A549 (cell line): ENCODE measurements at regions not wholly inside any gene's neighbourhood (a gene's known extent, or its start where the extent isn't known, plus 50 kb on each side); places are given as distances from the start of the nearest gene placed in this dataset.

Source experiments
- ATAC-seq, 2 experiments: fragments of 200-7000 bp in 1 of 2; fragments of >200 bp in 1 of 2; cut with Nextera tagmentation in 1 of 2; cut with Tn5 transposase in 1 of 2; 3 replicates each; pipeline versions ENCODE4 v1.8.0 to v1.9.1; 2018 to 2020; ENCODE audit warnings: mild to moderate bottlenecking in 1 of 2, moderate library complexity in 1 of 2
- CTCF ChIA-PET: fragments of 300-600 bp; sonication (Branson Sonifier 250); formaldehyde crosslinking; extraction: SDS; loops from one replicate; lab custom pipeline; 2021; ENCODE audit warnings: antibody characterized with exemption, inconsistent platforms; lab: Yijun Ruan, JAX
- POLR2A ChIA-PET: fragments of 350-600 bp; formaldehyde crosslinking; extraction: SDS; loops from one replicate; lab custom pipeline; 2021; ENCODE audit warnings: antibody characterized with exemption, inconsistent platforms; lab: Yijun Ruan, JAX
- DNase-seq, 2 experiments: peaks; one replicate each; pipeline versions ENCODE4 v3.0.0 to v3.0.0-alpha.2; 2011 to 2016; ENCODE audit warnings: low read depth in 1 of 2, low spot score in 1 of 2
- FAIRE-seq: peaks from 2 replicates; lab custom pipeline; 2011; peaks lifted over from hg19 to GRCh38; lab: Jason Lieb, UNC
- H3K27ac ChIP-seq, 2 experiments: fragments of >200 bp; sonication (Bioruptor Twin); formaldehyde crosslinking; 3 replicates each; pipeline ENCODE4 v1.5.1; 2016 to 2017
- H3K4me1 ChIP-seq: fragments of >200 bp; sonication (Bioruptor Twin); formaldehyde crosslinking; 3 replicates; pipeline ENCODE4 v1.6.1; 2016
- H3K4me2 ChIP-seq: fragments of >200 bp; sonication (Bioruptor Twin); formaldehyde crosslinking; 3 replicates; pipeline ENCODE4 v1.6.1; 2016
- H3K4me3 ChIP-seq: fragments of >200 bp; sonication (Bioruptor Twin); formaldehyde crosslinking; 3 replicates; pipeline ENCODE4 v1.5.1; 2016
- H3K9me3 ChIP-seq: fragments of >200 bp; sonication (Bioruptor Twin); formaldehyde crosslinking; 3 replicates; pipeline ENCODE4 v1.6.1; 2016
- CEBPB ChIP-seq, 2 experiments: fragments of >200 bp in 1 of 2; sonication (Bioruptor Twin) in 1 of 2; formaldehyde crosslinking in 1 of 2; IDR thresholded peaks; 2 replicates each; pipeline ENCODE4 v1.6.1; 2012 to 2016
- CHD4 ChIP-seq: fragments of 200-600 bp; sonication (generic); IDR thresholded peaks from 2 replicates; pipeline ENCODE4 v1.6.1; 2016; ENCODE audit warnings: antibody characterized with exemption, mild to moderate bottlenecking, borderline replicate concordance
- CTCF ChIP-seq: fragments of >200 bp; sonication (Bioruptor Twin); formaldehyde crosslinking; IDR thresholded peaks from 3 replicates; pipeline ENCODE4 v1.5.1; 2016
- E2F6 ChIP-seq: IDR thresholded peaks from 2 replicates; pipeline ENCODE4 v1.6.1; 2012; ENCODE audit warnings: low read depth, borderline replicate concordance
- EHMT2 ChIP-seq: fragments of 200-600 bp; sonication (generic); IDR thresholded peaks from 2 replicates; pipeline ENCODE4 v1.6.1; 2016; ENCODE audit warnings: antibody characterized with exemption, low read depth, mild to moderate bottlenecking, moderate library complexity
- ELK1 ChIP-seq: fragments of 150-350 bp; IDR thresholded peaks from 2 replicates; pipeline ENCODE4 v1.6.1; 2014; ENCODE audit warnings: low read depth, mild to moderate bottlenecking, low read length
- ESRRA ChIP-seq: fragments of 150-350 bp; IDR thresholded peaks from 2 replicates; pipeline ENCODE4 v1.6.1; 2014; ENCODE audit warnings: mild to moderate bottlenecking, low read length, borderline replicate concordance
- GATA3 ChIP-seq: IDR thresholded peaks from 2 replicates; pipeline ENCODE4 v1.6.1; 2012; ENCODE audit warnings: borderline replicate concordance
- HDAC2 ChIP-seq: fragments of 200-600 bp; sonication (generic); IDR thresholded peaks from 2 replicates; pipeline ENCODE4 v1.6.1; 2016
- HOXA7 ChIP-seq: fragments of 250-450 bp; sonication (Bioruptor Pico); IDR thresholded peaks from 2 replicates; pipeline ENCODE4 v1.5.0; 2020; ENCODE audit warnings: mild to moderate bottlenecking, moderate library complexity
- KDM1A ChIP-seq: fragments of 200-600 bp; sonication (generic); IDR thresholded peaks from 2 replicates; pipeline ENCODE4 v1.6.1; 2016; ENCODE audit warnings: low read depth, mild to moderate bottlenecking
- MAFK ChIP-seq: fragments of 450-650 bp; IDR thresholded peaks from 2 replicates; pipeline ENCODE4 v1.6.1; 2014; ENCODE audit not compliant: partially characterized antibody
- MAZ ChIP-seq: fragments of 150-350 bp; IDR thresholded peaks from 2 replicates; pipeline ENCODE4 v1.6.1; 2014; ENCODE audit warnings: antibody characterized with exemption, low read depth, low read length, borderline replicate concordance
- NPAS2 ChIP-seq: fragments of 250-450 bp; sonication (Bioruptor Pico); IDR thresholded peaks from 2 replicates; pipeline ENCODE4 v1.8.0; 2022; ENCODE audit warnings: mild to moderate bottlenecking, moderate library complexity, borderline replicate concordance
- NR3C1 ChIP-seq: fragments of >200 bp; sonication (Bioruptor Twin); formaldehyde crosslinking; IDR thresholded peaks from 3 replicates; pipeline ENCODE4 v1.6.1; 2017
- PHF8 ChIP-seq: fragments of 200-600 bp; sonication (generic); IDR thresholded peaks from 2 replicates; pipeline ENCODE4 v1.6.1; 2016; ENCODE audit warnings: low read depth, mild to moderate bottlenecking, antibody characterized with exemption, moderate library complexity, borderline replicate concordance
- POLR2AphosphoS2 ChIP-seq: conservative IDR thresholded peaks from 2 replicates; pipeline ENCODE4 v1.6.1; 2012; ENCODE audit warnings: low read length, improper control_type of control experiment, inconsistent platforms
- RAD21 ChIP-seq, 2 experiments: fragments of >200 bp in 1 of 2; sonication (Bioruptor Twin) in 1 of 2; formaldehyde crosslinking in 1 of 2; IDR thresholded peaks in 1 of 2; conservative IDR thresholded peaks in 1 of 2; 2 replicates in 1 of 2; 3 replicates in 1 of 2; pipeline ENCODE4 v1.6.1; 2012 to 2018; ENCODE audit warnings: inconsistent platforms in 1 of 2
- RFX5 ChIP-seq: fragments of 450-650 bp; IDR thresholded peaks from 2 replicates; pipeline ENCODE4 v1.7.1; 2014; ENCODE audit warnings: antibody characterized with exemption, mild to moderate bottlenecking, moderate library complexity
- SMC3 ChIP-seq: fragments of >200 bp; sonication (Bioruptor Twin); formaldehyde crosslinking; IDR thresholded peaks from 3 replicates; pipeline ENCODE4 v1.6.1; 2018; ENCODE audit warnings: inconsistent platforms
- TFCP2L1 ChIP-seq: fragments of 250-450 bp; sonication (Bioruptor Pico); IDR thresholded peaks from 2 replicates; pipeline ENCODE4 v1.5.0; 2021; ENCODE audit warnings: mild to moderate bottlenecking
- TP53 ChIP-seq: fragments of 250-450 bp; sonication (Bioruptor Pico); IDR thresholded peaks from 2 replicates; pipeline ENCODE4 v1.5.0; 2021; ENCODE audit warnings: mild to moderate bottlenecking, moderate library complexity
- ZFP36 ChIP-seq: fragments of 450-650 bp; IDR thresholded peaks from 2 replicates; pipeline ENCODE4 v1.6.1; 2014; ENCODE audit warnings: borderline replicate concordance; ENCODE audit not compliant: partially characterized antibody
- ZSCAN20 ChIP-seq: fragments of 250-450 bp; sonication (Bioruptor Pico); IDR thresholded peaks from 2 replicates; pipeline ENCODE4 v1.8.0; 2022; ENCODE audit warnings: mild to moderate bottlenecking, moderate library complexity
- WGBS: methylation state at CpG from one replicate; pipeline ENCODE4 v1.1.6; 2017; ENCODE audit errors: missing lambda C conversion rate; 5-methylcytosine and 5-hydroxymethylcytosine counted together
- TF ChIP-seq, protein P1 (sequence below): IDR thresholded peaks from 2 replicates; pipeline ENCODE4 v1.6.1; 2012
- TF ChIP-seq, protein P2 (sequence below): fragments of 200-600 bp; sonication (generic); IDR thresholded peaks from 2 replicates; pipeline ENCODE4 v1.6.1; 2016; ENCODE audit warnings: antibody characterized with exemption, mild to moderate bottlenecking, moderate library complexity
- TF ChIP-seq, protein P3 (sequence below): fragments of 450-650 bp; IDR thresholded peaks from 2 replicates; pipeline ENCODE4 v1.6.1; 2014; ENCODE audit warnings: antibody characterized with exemption

GRCh38 chr12:58196971-58197370 lies 255.6 kb downstream of the ATP23 start:
- TF ChIP-seq SMC3, result no peak
- no peak for TF ChIP-seq NR3C1
- TF ChIP-seq MAFK, result no peak
- no peak for TF ChIP-seq ESRRA
- no peak for TF ChIP-seq ZSCAN20 (CRISPR knock-in tag)
- no peak for TF ChIP-seq TFCP2L1 (CRISPR knock-in tag)
- TF ChIP-seq RFX5, result no peak
- TF ChIP-seq POLR2AphosphoS2, result no peak
- TF ChIP-seq, protein P1, sequence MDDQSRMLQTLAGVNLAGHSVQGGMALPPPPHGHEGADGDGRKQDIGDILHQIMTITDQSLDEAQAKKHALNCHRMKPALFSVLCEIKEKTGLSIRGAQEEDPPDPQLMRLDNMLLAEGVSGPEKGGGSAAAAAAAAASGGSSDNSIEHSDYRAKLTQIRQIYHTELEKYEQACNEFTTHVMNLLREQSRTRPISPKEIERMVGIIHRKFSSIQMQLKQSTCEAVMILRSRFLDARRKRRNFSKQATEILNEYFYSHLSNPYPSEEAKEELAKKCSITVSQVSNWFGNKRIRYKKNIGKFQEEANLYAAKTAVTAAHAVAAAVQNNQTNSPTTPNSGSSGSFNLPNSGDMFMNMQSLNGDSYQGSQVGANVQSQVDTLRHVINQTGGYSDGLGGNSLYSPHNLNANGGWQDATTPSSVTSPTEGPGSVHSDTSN, result no peak
- no peak for TF ChIP-seq KDM1A
- TF ChIP-seq PHF8, result no peak
- TF ChIP-seq E2F6, result no peak
- TF ChIP-seq, protein P2, sequence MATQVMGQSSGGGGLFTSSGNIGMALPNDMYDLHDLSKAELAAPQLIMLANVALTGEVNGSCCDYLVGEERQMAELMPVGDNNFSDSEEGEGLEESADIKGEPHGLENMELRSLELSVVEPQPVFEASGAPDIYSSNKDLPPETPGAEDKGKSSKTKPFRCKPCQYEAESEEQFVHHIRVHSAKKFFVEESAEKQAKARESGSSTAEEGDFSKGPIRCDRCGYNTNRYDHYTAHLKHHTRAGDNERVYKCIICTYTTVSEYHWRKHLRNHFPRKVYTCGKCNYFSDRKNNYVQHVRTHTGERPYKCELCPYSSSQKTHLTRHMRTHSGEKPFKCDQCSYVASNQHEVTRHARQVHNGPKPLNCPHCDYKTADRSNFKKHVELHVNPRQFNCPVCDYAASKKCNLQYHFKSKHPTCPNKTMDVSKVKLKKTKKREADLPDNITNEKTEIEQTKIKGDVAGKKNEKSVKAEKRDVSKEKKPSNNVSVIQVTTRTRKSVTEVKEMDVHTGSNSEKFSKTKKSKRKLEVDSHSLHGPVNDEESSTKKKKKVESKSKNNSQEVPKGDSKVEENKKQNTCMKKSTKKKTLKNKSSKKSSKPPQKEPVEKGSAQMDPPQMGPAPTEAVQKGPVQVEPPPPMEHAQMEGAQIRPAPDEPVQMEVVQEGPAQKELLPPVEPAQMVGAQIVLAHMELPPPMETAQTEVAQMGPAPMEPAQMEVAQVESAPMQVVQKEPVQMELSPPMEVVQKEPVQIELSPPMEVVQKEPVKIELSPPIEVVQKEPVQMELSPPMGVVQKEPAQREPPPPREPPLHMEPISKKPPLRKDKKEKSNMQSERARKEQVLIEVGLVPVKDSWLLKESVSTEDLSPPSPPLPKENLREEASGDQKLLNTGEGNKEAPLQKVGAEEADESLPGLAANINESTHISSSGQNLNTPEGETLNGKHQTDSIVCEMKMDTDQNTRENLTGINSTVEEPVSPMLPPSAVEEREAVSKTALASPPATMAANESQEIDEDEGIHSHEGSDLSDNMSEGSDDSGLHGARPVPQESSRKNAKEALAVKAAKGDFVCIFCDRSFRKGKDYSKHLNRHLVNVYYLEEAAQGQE, result no peak
- TF ChIP-seq TP53 (CRISPR knock-in tag), result no peak
- TF ChIP-seq CTCF, result no peak
- TF ChIP-seq MAZ, result no peak
- no peak for TF ChIP-seq HOXA7
- no peak for TF ChIP-seq RAD21 (conservative IDR thresholded peaks at IDR 0.05 in 1 of 2, IDR thresholded peaks at IDR 0.05 in 1 of 2)
- TF ChIP-seq, all 56 proteins: peak for 0
- no peak for ATAC-seq
- Histone ChIP-seq H3K9me3 (peaks cover under 1% of the 10 kb centered on the region; the same call in 1 of the 3 replicates), H3K4me3 (no peak overlapping the region), H3K4me2 (no peak overlapping the region), H3K27ac (no peak overlapping the region), H3K4me1 (no peaks in the 10 kb centered on the region)
- no peak for DNase-seq
- CTCF ChIA-PET, result no interaction called here
- FAIRE-seq, result no peak
- POLR2A ChIA-PET, result no interaction called here

DNA sequence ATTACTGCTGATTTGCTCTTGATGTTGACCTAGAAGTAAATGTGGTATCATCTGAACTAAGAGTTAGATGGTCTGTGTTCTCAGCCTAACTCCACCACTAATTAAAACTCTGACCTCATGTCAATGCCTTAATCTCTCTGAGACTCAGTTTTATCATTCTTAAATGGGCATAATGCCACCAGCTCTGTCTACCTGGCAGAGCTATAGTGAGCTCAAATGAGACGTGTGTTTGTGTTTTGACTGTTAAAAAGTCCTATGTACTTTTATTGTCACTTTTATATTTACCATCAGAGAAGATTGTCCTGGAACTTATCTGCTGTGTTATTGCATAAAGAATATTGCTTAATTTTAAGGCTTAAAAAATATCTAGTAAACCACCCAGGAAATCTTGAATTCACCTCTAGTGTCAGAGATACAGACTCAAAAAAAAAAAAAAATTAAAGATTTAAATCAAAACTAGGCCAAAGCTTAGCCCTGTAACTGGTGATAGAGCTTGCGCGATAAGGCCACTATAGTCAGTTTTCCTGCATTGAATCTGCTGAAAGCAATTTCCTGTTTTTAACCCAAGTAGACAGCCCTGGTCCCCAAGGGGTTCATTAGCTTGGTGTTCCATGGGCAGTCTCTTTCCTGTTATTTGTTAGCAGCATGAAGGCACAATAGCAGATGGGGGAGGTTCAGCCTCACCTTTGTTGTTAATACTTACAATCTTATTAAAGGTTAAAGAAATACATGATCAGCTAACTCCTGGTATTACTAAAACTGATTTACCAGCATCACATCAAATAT lies 261.8 kb downstream of the ATP23 start:
- Histone ChIP-seq H3K4me1 (no peaks in the 10 kb centered on the region), H3K4me2 (no peak overlapping the region), H3K4me3 (no peak overlapping the region), H3K27ac (no peak overlapping the region), H3K9me3 (no peaks in the 10 kb centered on the region)
- FAIRE-seq, result no peak
- ATAC-seq, result no peak
- ChIA-PET CTCF (no interaction called here), POLR2A (interaction anchor here (0.6 kb wide), 1 partner anchor 262 kb away, joined by 3 read pairs; the partner anchor contains the start of gene ATP23)
- WGBS, result 74% methylated on average over 3 of the region's 3 CpGs
- no peak for DNase-seq
- TF ChIP-seq ZFP36 (no peak), ELK1 (no peak), NPAS2 (CRISPR knock-in tag) (no peak), CHD4 (no peak), EHMT2 (no peak), GATA3 (no peak), CEBPB (IDR thresholded peaks at IDR 0.05) (no peak), MAZ (no peak), E2F6 (no peak), HDAC2 (no peak), TP53 (CRISPR knock-in tag) (no peak)
- TF ChIP-seq, protein P3, sequence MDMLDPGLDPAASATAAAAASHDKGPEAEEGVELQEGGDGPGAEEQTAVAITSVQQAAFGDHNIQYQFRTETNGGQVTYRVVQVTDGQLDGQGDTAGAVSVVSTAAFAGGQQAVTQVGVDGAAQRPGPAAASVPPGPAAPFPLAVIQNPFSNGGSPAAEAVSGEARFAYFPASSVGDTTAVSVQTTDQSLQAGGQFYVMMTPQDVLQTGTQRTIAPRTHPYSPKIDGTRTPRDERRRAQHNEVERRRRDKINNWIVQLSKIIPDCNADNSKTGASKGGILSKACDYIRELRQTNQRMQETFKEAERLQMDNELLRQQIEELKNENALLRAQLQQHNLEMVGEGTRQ, result no peak
